ENCODE measurements at regions not wholly inside any gene's neighbourhood (a gene's known extent, or its start where the extent isn't known, plus 50 kb on each side); places are given as distances from the start of the nearest gene placed in this dataset.

DNA sequence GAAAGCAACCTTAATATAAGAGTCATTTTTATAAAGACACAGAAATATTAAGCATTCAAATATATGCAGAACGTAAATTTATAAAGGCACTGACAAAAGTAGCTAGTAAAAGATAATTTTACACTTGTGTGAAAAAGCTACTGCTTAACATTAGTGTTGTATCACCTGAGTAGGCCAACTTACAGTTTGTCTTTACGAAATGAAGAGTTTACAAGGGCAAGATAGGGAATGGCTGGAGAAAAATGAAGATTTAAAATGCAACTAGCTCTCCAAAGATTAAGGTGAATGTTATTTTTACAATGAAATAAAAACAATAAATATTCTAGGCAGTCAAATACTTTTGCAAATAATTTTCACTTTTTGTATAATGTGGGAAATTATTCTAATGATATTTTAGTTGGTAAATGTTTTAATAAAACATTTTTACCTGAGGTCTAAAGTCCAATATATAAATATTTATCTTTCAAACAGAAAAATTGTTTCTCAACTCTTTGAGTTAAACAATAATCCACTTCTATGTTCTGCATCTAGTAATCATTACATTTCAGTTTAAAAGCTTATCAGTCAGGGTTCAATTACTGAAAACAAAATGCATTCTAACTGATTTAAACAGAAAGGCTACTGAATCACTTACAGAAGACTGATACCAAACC, 382.6 kb downstream of the IPMK start:
- TF ChIP-seq, protein P1, sequence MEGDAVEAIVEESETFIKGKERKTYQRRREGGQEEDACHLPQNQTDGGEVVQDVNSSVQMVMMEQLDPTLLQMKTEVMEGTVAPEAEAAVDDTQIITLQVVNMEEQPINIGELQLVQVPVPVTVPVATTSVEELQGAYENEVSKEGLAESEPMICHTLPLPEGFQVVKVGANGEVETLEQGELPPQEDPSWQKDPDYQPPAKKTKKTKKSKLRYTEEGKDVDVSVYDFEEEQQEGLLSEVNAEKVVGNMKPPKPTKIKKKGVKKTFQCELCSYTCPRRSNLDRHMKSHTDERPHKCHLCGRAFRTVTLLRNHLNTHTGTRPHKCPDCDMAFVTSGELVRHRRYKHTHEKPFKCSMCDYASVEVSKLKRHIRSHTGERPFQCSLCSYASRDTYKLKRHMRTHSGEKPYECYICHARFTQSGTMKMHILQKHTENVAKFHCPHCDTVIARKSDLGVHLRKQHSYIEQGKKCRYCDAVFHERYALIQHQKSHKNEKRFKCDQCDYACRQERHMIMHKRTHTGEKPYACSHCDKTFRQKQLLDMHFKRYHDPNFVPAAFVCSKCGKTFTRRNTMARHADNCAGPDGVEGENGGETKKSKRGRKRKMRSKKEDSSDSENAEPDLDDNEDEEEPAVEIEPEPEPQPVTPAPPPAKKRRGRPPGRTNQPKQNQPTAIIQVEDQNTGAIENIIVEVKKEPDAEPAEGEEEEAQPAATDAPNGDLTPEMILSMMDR (IDR thresholded peaks at IDR 0.05) = no peak
- no peak for TF ChIP-seq POLR2AphosphoS5 (IDR thresholded peaks at IDR 0.05; ENCODE audit: low read depth, low read length)
- no peak for TF ChIP-seq TCF7L2 (IDR thresholded peaks at IDR 0.05; ENCODE audit: low read depth, low read length)
- TF ChIP-seq, protein P2, sequence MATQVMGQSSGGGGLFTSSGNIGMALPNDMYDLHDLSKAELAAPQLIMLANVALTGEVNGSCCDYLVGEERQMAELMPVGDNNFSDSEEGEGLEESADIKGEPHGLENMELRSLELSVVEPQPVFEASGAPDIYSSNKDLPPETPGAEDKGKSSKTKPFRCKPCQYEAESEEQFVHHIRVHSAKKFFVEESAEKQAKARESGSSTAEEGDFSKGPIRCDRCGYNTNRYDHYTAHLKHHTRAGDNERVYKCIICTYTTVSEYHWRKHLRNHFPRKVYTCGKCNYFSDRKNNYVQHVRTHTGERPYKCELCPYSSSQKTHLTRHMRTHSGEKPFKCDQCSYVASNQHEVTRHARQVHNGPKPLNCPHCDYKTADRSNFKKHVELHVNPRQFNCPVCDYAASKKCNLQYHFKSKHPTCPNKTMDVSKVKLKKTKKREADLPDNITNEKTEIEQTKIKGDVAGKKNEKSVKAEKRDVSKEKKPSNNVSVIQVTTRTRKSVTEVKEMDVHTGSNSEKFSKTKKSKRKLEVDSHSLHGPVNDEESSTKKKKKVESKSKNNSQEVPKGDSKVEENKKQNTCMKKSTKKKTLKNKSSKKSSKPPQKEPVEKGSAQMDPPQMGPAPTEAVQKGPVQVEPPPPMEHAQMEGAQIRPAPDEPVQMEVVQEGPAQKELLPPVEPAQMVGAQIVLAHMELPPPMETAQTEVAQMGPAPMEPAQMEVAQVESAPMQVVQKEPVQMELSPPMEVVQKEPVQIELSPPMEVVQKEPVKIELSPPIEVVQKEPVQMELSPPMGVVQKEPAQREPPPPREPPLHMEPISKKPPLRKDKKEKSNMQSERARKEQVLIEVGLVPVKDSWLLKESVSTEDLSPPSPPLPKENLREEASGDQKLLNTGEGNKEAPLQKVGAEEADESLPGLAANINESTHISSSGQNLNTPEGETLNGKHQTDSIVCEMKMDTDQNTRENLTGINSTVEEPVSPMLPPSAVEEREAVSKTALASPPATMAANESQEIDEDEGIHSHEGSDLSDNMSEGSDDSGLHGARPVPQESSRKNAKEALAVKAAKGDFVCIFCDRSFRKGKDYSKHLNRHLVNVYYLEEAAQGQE (IDR thresholded peaks at IDR 0.05; ENCODE audit: insufficient read depth in 1 of 2, low read depth in 2 of 2, low read length in 1 of 2) = no peak

Data from Panc1 (cell line).